A673 (cell line): ENCODE measurements at regions not wholly inside any gene's neighbourhood (a gene's known extent, or its start where the extent isn't known, plus 50 kb on each side); places are given as distances from the start of the nearest gene placed in this dataset.

Source experiments
- BruUV-seq: library from RNA; stranded (reverse); fragments of 400-500 nt; replicated peaks from 2 replicates; lab custom pipeline; 2021; lab: Mats Ljungman, UMichigan
- CTCF ChIA-PET: fragments of 300-600 bp; sonication (Branson Sonifier 250); formaldehyde crosslinking; loops from one replicate; lab custom pipeline; 2022; ENCODE audit warnings: antibody characterized with exemption; lab: Charles Lee
- POLR2A ChIA-PET: fragments of 300-600 bp; sonication (Branson Sonifier 250); formaldehyde crosslinking; loops from one replicate; lab custom pipeline; 2022; ENCODE audit warnings: antibody characterized with exemption; ENCODE audit not compliant: low non-redundant PET; lab: Charles Lee
- DNase-seq: peaks from one replicate; pipeline ENCODE4 v3.0.0-alpha.2; 2015; ENCODE audit warnings: low spot score
- H3K27ac ChIP-seq: fragments of 200-600 bp; sonication (generic); 2 replicates; pipeline ENCODE4 v1.5.1; 2016; ENCODE audit warnings: mixed run types, low read depth, mild to moderate bottlenecking, mixed read lengths, antibody characterized with exemption, low read length; ENCODE audit not compliant: poor library complexity, severe bottlenecking
- H3K27me3 ChIP-seq: fragments of 200-600 bp; sonication (generic); replicated peaks from 2 replicates; pipeline ENCODE4 v1.6.1; 2017; ENCODE audit warnings: mixed run types, low read depth, mild to moderate bottlenecking, mixed read lengths, antibody characterized with exemption, low read length; ENCODE audit not compliant: insufficient read depth, poor library complexity
- H3K36me3 ChIP-seq: fragments of 200-600 bp; sonication (generic); 2 replicates; pipeline ENCODE4 v1.6.1; 2016; ENCODE audit warnings: mixed run types, mild to moderate bottlenecking, mixed read lengths, antibody characterized with exemption, low read length; ENCODE audit not compliant: insufficient read depth, poor library complexity, severe bottlenecking
- H3K4me1 ChIP-seq: fragments of 200-600 bp; sonication (generic); 2 replicates; pipeline ENCODE4 v1.6.1; 2017; ENCODE audit warnings: mixed run types, mild to moderate bottlenecking, mixed read lengths, antibody characterized with exemption, low read length; ENCODE audit not compliant: insufficient read depth, poor library complexity, severe bottlenecking
- H3K4me3 ChIP-seq: fragments of 200-600 bp; sonication (generic); 2 replicates; pipeline ENCODE4 v1.5.1; 2016; ENCODE audit warnings: low read depth, mixed run types, mild to moderate bottlenecking, mixed read lengths, low read length; ENCODE audit not compliant: poor library complexity, severe bottlenecking
- H3K9me3 ChIP-seq: fragments of 200-600 bp; sonication (generic); 2 replicates; pipeline ENCODE4 v1.6.1; 2016; ENCODE audit warnings: mixed run types, low read depth, mild to moderate bottlenecking, mixed read lengths, antibody characterized with exemption, low read length; ENCODE audit not compliant: poor library complexity, severe bottlenecking
- CTCF ChIP-seq: fragments of 300-800, 200-600 bp; sonication (generic); conservative IDR thresholded peaks from 2 replicates; pipeline ENCODE4 v1.5.1; 2017; ENCODE audit warnings: low read depth, mild to moderate bottlenecking, antibody characterized with exemption, low read length, moderate library complexity, mixed read lengths
- EZH2 ChIP-seq: fragments of 200-600 bp; sonication (generic); IDR thresholded peaks from 2 replicates; pipeline ENCODE4 v1.6.1; 2017; ENCODE audit warnings: borderline replicate concordance, low read depth, mild to moderate bottlenecking, mixed read lengths, antibody characterized with exemption, low read length; ENCODE audit not compliant: poor library complexity, severe bottlenecking
- intact Hi-C: fragments of 100-400 bp; cut with micrococcal nuclease; formaldehyde crosslinking; loops from one replicate; pipeline ENCODE4 v1.10.0; 2022; ENCODE audit not compliant: unreplicated experiment

- DNase-seq = no peak
- Histone ChIP-seq H3K36me3 (no peaks in the 10 kb centered on the region), H3K9me3 (no peaks in the 10 kb centered on the region), H3K4me1 (peaks cover 10% of the 10 kb centered on the region), H3K27me3 (no peaks in the 10 kb centered on the region), H3K27ac (no peak overlapping the region), H3K4me3 (no peak overlapping the region)
- no TSS peak for BruUV-seq
- no peak for TF ChIP-seq CTCF
- TF ChIP-seq EZH2 = no peak
- POLR2A ChIA-PET = no interaction called here
- intact Hi-C loops = no loop called here
- CTCF ChIA-PET = no interaction called here
These were observed 218.0 kb upstream of the ZNF32 start for GRCh38 chr10:43866712-43867111.

- intact Hi-C loops = no loop called here
- Histone ChIP-seq H3K4me1 (peaks cover 10% of the 10 kb centered on the region), H3K27me3 (no peaks in the 10 kb centered on the region), H3K4me3 (no peak overlapping the region), H3K36me3 (no peaks in the 10 kb centered on the region), H3K27ac (no peak overlapping the region), H3K9me3 (no peaks in the 10 kb centered on the region)
- no peak for TF ChIP-seq EZH2
- no peak for TF ChIP-seq CTCF
- no TSS peak for BruUV-seq
- POLR2A ChIA-PET = interaction anchor here (0.6 kb wide), 1 partner anchor 15 kb away, joined by 3 read pairs; no protein-coding TSS in a partner anchor
- no peak for DNase-seq
- CTCF ChIA-PET = no interaction called here
These were observed 216.8 kb upstream of the ZNF32 start for GRCh38 chr10:43865265-43866135.

- DNase-seq = no peak
- Histone ChIP-seq H3K9me3 (no peaks in the 10 kb centered on the region), H3K4me3 (no peak overlapping the region), H3K27ac (no peak overlapping the region), H3K36me3 (no peaks in the 10 kb centered on the region), H3K27me3 (no peaks in the 10 kb centered on the region), H3K4me1 (peaks cover 10% of the 10 kb centered on the region)
- ChIA-PET POLR2A (no interaction called here), CTCF (no interaction called here)
- BruUV-seq = no TSS peak
- intact Hi-C loops = no loop called here
- no peak for TF ChIP-seq EZH2
- no peak for TF ChIP-seq CTCF
These were observed 216.0 kb upstream of the ZNF32 start for GRCh38 chr10:43864656-43865055.
